ENCODE measurements at regions not wholly inside any gene's neighbourhood (a gene's known extent, or its start where the extent isn't known, plus 50 kb on each side); places are given as distances from the start of the nearest gene placed in this dataset.
"Not testable (repeated sequence)": the region's sequence is repeated elsewhere in the genome, so short reads cannot be mapped to it uniquely, and the experiment has no call there.

DNA sequence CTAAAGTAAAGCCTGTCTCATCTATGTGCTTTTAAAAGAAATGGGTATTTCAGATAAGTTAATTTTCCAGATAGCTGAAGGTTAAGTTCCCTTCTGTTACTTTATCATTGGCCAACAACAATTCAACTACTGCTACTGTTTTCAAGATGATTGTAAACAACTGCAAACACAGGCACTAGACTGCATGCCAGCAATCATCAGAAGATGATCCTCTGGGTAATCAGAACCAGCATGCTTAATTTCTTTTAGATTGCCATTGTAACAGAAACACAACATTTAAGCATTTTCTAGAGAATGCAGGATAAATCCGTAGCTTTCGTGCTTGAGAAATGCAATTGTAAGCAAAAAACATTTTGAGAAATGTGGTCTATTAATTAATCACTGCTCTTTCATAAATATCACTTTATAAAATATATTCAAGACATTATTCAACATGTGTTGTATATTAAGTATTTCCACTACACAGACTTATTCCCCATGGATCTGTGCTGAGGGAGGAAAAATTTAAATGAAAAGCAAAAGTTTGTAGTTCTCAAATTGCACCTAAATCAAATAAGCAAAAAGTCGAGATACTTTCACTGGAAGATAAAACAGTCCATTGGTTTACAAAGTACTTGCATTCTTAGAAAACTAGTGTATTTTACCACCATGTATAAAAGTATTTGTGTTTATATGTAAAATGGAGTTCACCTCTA is 133.7 kb downstream of the ATL2 start:
- DNase-seq (ENCODE audit: low spot score): no peak
- intact Hi-C loops (cut with DNase I): no loop called here

DNA sequence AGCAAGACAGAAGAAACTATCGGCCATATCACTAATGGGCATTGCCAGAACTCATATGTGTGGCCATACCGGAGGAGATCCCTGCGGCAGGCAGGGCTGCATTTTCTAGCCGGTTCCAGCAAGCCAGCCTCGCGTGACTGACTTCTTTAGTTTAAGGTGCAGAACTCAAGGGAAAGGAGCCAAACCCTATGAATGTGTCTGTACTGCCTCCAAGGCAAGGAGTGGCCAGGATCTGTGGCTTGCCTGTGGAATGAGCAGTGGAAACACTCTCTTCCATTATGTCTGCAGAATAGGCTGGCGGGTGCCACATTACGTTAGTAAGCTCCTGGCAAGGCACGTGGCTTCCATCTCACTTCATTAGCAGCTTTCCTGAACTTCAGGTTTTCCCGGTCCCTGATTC is 137.6 kb downstream of the ATL2 start:
- intact Hi-C loops (cut with DNase I): no loop called here
- DNase-seq (ENCODE audit: low spot score): no peak

DNA sequence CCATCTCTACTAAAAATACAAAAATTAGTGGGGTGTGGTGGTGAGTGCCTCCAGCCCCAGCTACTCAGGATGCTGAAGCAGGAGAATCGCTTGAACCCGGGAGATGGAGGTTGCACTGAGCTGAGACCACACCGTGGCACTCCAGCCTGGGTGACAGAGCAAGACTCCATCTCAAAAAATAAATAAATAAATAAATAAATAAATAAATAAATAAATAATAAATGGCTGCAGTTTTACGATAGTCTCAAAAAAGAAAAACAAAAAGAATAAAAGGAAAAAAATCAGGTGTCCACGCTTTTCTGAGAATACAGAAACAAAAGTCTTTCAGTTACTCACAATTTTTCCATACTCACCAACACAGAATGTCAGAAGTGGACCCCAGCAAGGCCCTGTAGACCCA is 138.4 kb downstream of the ATL2 start:
- DNase-seq (ENCODE audit: low spot score); intact Hi-C loops (cut with DNase I): not testable (repeated sequence)

DNA sequence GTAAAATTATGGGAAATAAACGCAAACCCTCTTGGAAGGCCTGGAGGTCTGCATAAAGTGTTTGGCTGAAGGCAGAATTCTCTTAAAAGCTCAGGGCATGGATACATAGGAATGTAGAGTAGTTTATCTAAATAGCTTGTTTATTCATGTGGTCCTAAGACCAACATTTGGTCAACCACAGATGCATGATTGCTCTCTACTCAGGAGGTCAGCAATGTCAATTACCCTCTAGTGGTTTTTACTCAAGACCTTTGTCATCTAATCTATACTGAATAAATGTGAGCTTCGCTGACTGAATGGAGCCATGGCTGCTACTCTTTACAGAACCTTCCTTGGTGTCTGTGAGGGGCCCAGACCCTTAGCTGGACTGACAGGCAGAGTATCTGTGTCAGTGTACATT is 139.8 kb downstream of the ATL2 start:
- intact Hi-C loops (cut with DNase I): no loop called here

DNA sequence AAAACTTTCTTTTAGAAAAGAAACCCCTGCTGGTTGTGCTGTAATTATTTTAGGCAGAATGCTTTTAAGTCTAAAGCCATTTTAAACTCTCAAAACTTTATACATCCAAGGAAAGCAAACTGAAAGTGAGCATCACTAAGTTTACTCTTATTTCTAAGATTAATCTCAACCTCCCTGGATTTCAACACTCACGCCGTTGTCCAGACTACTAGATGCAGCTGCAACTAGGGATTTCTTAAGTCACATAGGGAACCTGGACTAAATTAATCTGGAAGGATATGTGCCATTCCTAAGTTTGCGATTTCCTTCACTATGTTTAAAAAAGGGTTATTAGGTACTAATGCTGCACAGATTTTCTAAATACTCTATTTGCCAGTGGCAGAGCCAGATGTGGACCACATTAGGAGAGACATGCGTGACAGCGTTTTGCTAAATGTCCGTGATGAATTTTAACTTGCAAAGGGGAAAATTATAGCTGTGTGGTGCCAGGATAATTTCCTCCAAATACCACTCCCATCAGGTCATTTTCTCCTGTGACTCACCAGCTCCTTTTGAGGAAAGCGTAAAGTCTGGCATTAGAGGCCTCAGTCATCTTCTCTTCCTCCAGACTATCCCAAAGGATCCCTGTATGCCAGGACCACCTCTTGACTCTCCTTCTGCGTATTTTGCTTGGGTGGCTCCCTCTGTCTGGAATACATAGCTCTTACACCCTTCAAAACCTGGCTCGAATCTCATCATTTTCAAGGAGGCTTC is 143.7 kb downstream of the ATL2 start:
- intact Hi-C loops (cut with DNase I): loop anchor here (5.0 kb wide), 1 partner anchor 41 kb away; no protein-coding TSS in a partner anchor

More for the DNA sequence above, 139.8 kb downstream of the ATL2 start:
- no peak for DNase-seq (ENCODE audit: low spot score)

DNA sequence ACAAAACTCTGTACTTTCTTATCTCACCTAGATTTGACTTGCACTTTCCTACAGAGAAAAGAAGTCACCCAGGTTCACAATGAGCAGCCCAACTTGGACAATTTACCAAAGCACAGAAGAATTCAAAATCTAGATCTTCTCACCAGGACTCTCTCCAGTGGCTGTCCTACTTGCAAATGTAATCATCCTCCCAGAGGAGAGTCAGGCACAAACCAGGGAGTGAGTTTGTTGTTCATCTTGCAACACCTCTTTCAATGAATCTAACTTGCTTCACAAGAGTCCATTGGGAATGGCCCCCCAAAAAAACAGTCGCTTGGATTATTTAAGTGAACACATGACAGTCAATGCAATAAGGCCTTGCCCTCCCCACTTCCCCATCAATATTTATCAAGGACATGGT is 144.6 kb downstream of the ATL2 start:
- intact Hi-C loops (cut with DNase I): loop anchor here (5.0 kb wide), 1 partner anchor 40 kb away; no protein-coding TSS in a partner anchor
- no peak for DNase-seq (ENCODE audit: low spot score)

More for the DNA sequence above, 143.7 kb downstream of the ATL2 start:
- no peak for DNase-seq (ENCODE audit: low spot score)

DNA sequence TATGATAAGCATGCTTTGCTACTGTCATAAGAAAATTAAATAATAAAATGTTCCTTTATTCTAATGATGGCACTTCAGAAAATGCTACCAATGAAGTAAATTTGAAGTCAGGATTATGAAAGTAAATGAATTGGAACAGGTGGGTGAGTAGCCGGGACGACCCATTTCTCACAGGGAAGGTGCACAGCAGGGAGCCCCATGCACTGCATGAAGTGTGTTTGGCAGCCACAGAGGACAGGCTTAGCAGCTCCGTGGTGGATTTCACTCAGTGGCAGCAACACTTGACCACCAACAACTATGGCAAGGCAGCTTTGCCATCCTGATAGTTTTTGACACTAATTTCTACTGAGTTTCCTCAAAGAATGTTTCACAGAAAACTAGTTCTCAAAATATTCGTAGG is 146.3 kb downstream of the ATL2 start:
- intact Hi-C loops (cut with DNase I): loop anchor here (5.0 kb wide), 1 partner anchor 38 kb away; no protein-coding TSS in a partner anchor

DNA sequence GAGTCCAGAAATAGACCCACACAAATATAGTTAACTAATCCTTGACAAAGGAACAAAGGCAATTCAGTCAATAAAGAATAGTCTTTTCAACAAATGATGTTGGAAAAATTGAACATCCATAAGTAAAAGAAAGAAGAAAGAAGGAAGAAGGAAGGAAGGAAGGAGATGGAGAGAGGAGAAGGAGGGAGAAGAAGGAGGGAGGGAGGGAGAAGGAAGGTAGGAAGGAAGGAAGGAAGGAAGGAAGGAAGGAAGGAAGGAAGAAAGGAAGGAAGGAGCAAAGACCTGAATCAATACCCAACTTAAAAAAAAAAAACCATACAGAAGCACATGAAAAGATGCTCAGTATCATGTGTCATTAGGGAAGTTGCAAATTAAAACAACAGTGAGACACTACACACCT is 148.3 kb downstream of the ATL2 start:
- intact Hi-C loops (cut with DNase I): no loop called here
- DNase-seq (ENCODE audit: low spot score): no peak

More for the DNA sequence above, 146.3 kb downstream of the ATL2 start:
- no peak for DNase-seq (ENCODE audit: low spot score)

DNA sequence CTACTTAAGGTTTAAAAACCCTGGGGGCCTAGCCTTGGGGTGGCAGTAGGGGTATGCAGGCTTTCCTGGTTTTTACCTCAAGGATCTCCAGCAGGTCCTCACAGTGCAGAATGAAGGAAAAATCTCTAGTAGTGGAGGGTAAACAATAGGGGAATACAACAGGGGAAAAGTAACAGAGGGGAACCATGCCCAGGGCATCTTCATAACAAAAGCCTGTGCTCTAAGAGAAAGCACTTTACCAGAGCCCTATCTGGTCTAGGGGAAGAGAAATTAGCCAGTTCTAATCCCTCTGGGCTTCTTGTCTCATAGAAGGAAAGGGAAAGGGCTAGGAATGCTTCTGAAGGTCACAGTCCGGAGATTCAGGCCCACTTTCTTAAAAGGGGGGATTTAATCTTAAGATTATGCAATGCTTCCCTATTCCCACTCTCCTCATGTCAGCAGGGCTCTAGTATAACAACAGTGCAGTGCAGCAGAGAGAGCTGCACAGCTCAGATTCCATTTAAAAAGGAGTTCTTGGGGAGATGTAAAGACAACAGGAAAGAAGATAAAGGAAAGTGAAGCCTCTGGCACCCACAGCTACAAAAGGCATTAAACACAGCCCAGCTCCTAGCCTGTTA is 149.0 kb upstream of the CYP1B1 start:
- DNase-seq (ENCODE audit: low spot score): no peak
- intact Hi-C loops (cut with DNase I): no loop called here

DNA sequence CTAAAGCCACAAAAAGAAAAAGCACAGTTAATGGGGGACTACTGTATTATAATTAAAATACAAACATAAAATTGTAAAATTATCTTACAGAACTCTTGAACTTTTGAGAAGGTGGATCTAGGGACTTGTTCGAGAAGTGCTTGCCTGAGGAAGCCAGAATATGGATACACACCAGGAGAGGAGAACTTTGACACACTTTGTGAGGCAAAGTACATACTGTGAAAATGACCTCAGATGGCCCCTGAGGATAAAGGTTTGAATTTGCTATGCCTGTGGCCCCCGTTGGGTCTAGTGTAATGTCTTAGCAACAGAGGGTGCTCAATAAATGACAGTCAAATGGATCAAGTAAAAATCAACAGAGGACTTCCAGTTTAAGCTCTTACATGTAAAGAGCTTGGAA is 148.2 kb upstream of the CYP1B1 start:
- DNase-seq (ENCODE audit: low spot score): no peak
- intact Hi-C loops (cut with DNase I): no loop called here

DNA sequence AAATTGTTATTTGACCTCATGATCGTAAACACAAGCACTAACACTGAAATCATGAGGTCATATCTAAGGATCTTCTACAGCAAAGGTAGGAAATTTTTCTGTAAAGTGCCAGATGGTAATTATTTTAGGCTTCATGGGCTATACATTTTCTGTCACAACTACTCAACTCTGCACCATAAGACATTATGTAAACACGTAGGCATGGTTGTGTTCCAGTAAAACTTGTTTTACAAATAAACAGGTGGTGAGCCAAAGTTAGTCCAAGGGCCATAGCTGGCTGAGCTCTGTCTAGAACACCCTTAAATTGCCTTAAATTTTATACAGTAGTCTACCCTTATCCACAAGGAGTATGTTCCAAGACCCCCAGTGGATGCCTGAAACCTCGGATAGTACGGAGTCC is 147.3 kb upstream of the CYP1B1 start:
- intact Hi-C loops (cut with DNase I): no loop called here
- no peak for DNase-seq (ENCODE audit: low spot score)

DNA sequence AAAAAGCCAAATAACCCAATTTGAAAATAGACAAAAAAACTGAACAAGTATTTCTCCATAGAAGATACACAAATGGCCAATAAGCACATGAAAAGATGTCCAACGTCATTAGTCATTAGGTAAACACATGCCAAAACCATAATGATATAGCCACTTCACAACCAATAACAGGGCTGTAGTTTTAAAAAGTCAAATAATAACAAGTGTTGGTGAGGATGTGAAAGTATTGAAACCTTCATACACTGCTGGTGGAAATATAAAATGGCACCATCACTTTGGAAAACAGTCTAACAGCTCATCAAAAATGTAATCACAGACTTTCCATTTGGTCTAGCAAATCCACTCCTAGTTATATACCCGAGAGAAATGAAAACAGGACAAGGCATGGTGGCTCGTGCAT is 144.2 kb upstream of the CYP1B1 start:
- DNase-seq (ENCODE audit: low spot score): no peak
- intact Hi-C loops (cut with DNase I): no loop called here

DNA sequence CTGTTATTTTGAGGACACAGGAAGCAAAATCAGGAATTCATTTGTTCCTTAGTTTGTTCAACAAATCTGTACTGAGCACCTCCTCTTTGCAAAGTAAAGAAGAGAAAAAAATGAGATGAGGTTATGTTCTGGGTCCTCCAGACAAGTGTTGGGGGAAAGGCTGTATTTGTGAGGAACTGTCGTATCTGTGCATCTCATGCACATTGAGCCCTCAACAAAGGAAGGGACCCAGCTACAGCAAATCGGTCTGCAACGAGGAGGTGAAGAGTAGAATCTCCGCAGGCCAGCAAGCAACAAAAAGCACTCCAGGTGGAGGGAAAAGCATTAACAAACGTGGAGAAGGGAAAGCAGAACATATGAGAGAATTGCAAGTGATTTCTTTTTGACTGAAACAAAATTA is 143.0 kb upstream of the CYP1B1 start:
- intact Hi-C loops (cut with DNase I): no loop called here
- DNase-seq (ENCODE audit: low spot score): no peak

DNA sequence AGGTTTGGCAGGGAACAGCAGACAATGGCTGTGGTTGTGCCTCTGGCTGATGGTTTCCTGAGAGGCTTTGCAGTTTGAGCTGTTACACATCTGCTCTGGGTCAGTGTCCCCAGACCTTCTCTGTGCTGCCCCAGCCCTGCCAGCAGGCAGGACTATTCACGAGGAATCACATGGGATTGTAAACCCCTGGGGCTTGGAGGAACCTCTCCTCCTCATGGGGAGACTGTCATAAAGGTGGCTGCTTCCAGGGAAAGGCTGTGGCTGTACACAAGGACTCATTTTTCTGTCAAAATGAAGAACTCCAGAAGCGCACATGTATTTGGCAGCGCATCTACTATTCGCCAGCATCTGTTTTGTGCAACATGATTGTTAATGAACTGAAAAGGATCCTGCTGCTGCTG is 142.6 kb upstream of the CYP1B1 start:
- intact Hi-C loops (cut with DNase I): no loop called here
- no peak for DNase-seq (ENCODE audit: low spot score)

DNA sequence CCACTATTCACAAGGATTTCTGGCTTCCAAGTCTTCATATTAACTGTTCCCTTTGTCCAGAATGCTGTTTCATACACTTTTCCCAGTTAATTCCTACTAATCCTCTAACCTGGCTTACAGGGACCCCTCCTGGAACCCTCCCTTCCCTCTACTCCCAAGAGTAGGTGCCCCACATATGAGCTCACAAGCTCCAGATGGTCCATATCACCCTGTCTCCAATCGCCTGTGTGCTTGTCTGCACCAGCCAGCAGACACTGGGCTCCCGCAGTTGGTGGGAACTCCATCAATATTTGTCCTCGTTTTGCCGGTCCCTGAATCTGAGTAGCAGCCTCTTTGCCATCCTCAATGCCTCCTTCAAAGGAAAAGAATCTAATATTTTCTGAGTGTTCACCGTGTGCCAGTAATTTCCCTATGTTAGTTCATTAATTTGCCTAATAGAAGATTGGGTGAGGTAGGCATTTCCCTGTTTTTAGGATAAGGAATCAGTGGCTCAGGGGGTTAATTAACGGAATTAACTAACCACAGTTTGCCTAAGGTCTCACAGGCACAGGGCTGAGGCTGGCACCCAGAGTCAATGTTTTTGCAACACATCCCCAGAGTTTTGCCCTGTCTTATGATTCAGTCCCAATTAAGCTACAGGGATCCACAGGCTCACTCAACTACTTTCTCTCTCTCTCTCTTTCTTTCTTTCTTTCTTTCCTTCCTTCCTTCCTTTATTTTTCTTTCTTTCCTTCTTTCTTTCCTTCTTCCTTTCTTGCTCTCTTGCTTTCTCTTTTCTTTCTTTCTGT is 141.6 kb upstream of the CYP1B1 start:
- DNase-seq (ENCODE audit: low spot score): no peak
- intact Hi-C loops (cut with DNase I): no loop called here

DNA sequence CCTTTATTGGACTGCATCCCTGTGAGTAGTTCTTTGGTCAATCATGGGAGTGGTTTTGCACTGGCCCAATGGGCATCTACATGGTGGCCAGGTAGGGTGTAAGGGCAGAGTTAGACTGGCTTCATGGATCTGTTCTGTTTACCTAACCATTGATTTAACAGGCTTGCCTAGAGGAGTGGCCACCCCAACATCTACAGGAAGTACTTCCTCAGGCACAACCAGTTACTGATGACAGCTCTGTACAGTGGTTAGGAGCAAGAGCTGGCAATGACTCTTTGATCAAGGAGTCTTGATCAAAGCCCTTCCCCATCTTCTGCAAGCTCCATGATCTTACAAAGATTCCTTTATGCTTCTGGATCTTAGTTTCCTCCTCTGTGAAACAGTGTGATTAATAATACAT is 140.9 kb upstream of the CYP1B1 start:
- intact Hi-C loops (cut with DNase I): no loop called here

DNA sequence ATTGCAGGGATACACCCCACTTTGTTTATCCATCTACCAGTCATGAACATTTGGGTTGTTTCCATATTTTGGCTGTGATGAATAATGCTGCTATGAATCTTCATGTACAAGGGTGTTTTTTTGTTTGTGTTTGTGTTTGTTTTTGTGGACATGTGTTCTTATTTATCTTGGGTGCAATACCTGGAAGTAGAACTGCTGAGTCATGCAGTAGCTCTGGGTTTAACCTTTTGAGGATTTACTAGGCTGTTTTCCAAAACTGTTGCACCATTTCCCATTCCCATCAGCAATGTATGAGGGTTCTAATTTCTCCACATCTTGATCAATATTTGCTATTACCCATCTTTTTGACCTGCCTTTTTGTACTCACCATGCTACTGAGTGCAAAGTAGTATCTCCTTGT is 140.0 kb upstream of the CYP1B1 start:
- intact Hi-C loops (cut with DNase I): no loop called here

More for the DNA sequence above, 140.9 kb upstream of the CYP1B1 start:
- DNase-seq (ENCODE audit: low spot score): no peak

DNA sequence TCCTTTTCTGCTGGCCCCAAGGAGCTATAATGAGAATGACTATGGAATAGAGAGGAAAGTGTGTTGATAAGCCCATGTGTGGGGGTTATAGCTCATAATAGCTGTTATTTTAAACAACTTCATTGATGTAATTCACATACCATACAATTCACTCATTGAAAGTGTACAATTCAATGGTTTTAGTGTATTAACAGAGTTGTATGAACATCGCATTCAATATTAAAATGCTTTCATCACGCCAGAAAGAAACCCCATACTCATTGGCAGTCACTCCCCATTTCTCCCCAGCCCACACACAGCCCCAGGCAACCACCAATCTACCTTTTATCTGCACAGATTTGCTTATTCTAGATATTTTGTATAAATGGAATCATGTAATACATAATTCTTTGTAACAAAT is 139.6 kb upstream of the CYP1B1 start:
- intact Hi-C loops (cut with DNase I): no loop called here
- DNase-seq (ENCODE audit: low spot score): no peak

More for the DNA sequence above, 140.0 kb upstream of the CYP1B1 start:
- no peak for DNase-seq (ENCODE audit: low spot score)

DNA sequence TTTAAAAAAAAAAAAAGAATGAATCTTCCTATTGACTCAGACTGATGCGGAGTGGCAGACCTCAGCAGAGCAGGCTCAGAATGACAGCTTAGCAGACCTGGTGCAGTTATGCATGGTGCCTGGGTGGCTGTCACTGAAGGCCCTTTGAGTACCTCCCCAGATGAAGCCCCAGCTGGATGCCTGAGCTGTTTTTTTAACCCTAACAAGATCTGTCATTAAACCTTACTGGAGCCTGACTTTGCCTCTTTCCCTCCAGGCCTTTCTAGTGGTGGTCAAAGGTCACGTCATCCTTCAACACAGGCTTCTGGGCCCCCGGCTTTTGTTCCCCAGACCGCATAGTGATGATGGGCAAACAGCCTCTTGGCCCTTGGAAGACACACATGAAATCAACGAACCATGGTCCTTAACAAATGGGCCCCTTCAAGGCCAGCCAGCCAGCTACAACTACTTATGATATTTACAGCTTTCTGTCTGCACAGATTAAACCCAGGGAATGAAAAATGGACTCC is 138.3 kb upstream of the CYP1B1 start:
- DNase-seq (ENCODE audit: low spot score): no peak
- intact Hi-C loops (cut with DNase I): no loop called here
